Activated CD4-positive, alpha-beta T cell treated with anti-CD3 and anti-CD28 coated beads, Interleukin-2, amount 50 U/mL, for 16 hours (primary cell): ENCODE measurements at regions not wholly inside any gene's neighbourhood (a gene's known extent, or its start where the extent isn't known, plus 50 kb on each side); places are given as distances from the start of the nearest gene placed in this dataset.

Source experiments
- DNase-seq: peaks from one replicate; pipeline ENCODE4 v3.0.0-alpha.2; 2020

DNA sequence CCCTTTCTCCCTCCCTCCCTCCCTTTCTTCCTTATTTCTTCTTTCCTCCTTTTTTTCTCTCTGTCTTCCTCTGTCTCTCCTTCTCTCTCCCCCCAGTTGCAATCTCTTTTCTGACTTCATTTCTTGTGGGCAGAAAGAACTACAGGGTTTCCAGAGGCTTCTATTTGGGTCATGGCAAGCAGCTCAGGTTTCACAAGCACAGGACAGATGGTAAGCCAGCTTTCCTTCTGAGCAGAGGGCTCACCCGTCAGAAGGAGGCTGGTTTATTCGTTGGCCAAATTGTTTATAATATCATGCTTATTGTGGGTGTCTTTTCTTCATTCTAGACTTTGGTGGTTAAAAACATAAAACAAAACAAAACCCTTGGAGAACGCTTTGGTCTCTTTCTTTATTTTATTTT is 58.9 kb upstream of the CLMP start:
- DNase-seq = no peak

DNA sequence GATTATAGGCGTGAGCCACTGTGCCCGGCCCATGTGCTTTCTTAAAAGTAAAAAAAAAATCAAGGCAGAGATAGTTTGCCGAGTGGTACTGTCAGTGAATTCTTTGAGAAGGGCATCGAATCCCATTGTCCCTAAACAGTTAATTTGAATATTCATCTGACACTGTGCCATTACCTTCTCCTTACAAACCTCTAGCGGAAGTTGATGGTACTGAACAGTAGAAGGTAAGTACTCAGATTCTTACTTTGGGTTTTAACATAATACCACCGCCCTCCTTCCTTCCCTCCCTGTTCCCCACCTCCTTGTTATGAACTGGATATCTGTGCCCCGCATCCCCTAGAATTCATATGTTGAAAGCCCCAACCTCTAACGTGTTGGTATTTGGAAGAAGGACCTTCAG is 58.2 kb upstream of the CLMP start:
- DNase-seq = no peak

DNA sequence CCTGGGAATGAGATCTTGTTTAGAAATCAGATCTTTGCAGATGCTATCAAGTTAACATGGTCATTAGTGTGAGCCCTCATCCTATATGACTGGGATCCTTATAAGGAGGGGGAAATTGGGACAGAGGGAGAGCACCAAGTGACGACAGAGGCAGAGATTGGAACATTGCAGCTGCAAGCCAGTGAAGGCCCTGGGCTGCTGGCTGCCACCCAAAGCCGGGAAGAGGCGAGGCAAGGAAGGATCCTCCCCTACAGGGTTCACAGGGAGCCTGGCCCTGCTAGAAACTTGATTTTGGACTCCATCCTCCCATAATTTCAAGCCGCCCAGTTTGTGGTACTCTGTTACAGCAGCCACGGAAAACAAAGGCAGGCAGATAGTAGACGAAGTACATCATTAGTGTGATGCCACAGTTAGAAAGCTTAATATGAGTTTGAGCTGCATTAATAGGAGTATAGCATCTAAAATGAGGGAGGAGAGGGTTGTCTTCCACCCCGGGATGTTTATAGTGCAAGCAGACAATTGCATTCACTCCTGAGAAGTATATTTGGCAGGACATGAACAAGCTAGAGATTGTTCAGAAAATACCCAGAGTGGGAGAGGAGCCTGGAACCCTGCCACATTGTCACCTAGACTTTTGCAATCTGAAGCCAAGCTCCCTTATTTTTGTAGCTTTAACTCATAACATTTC is 56.8 kb upstream of the CLMP start:
- DNase-seq = no peak

DNA sequence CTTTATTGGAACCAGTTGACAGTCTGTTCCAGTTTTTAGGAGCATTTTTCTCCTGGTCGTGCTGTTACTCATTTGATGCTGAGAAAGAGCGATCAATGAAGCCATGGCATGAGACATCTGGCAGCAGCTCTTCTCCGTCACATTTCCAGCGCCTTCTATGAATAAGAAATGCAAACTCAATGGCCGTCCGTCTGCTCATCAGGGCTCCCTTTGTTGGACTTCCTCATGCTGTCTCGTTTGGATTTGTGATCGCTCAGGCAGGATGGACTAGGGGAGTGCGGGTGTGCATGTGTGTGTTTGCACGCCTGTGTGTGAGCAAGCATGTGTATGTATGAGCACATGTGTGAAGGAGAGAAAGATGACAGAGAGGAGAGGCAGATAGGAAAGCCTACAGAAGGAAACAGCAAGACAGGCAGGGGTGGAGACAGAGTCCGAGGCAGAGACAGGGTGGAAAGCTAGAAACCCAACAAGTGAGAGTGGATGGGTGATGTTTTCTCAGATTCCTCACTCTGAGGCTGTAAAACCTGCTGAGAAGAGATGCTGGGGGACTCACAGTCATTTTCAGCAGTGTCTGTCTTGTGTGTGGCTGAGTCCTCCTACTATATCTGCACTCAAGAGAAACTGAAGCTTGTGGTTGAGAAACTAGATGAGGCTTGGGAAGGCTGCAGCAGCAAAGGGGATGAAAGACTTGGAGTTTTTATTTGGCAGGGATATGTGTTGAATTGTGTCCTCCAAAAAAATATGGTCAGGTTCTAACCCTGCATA is 56.0 kb upstream of the CLMP start:
- no peak for DNase-seq

DNA sequence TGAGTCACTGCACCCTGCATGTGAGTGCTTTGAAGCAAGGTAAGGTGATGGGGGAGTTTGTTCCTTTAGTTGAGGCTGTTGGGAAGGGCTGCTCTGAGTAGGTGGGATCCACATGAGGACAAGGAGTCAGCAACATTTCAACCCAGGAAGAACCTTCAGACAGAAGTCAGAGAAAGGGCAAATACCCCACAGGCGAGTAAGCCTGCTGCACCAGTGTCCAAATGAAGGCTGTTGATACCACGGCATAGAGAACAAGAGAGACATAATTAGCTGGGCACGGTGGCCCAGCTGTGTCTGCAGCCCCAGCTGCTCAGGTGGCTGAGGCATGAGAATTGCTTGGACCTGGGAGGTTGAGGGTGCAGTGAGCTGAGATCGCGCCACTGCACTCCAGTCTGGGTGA is 54.3 kb upstream of the CLMP start:
- no peak for DNase-seq

DNA sequence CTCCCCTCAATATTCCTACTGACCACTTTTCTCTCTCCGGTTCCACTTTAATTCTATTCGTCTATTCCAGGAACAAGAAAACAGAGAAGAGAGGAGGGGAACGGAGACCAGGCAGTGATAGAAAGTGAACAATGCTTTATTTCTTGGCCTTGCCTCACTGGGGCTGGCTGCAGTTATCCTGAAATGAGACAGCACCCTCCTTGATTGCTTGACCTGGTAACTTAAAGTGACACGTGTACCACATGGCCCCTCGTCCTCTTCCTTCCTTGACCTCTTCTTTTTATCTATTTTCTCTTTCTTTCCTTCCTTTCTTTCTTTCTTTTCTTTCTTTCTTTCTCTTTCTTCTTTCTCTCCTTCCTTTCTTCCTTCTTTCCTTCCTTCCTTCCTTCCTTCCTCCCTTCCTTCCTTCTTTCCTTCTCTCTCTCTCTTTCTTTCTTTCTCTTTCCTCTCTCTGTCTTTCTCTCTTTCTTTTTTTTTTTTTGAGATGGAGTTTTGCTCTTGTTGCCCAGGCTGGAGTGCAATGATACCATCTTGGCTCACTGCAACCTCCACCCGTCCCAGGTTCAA is 52.8 kb upstream of the CLMP start:
- DNase-seq = no peak

DNA sequence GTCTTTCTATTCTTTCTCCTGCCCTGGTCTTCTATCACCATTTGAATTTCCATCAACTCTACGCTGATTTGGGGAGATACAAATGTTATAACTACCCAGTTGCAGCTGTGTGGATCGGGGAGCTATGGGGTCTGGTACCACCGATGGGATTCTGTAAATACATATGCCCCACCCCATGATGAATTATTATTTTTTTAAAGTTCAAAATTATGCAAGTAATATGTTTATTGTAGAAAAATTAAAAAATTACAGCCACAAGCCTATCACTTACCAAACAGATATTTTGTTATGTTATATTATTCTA is 52.4 kb upstream of the CLMP start:
- no peak for DNase-seq

DNA sequence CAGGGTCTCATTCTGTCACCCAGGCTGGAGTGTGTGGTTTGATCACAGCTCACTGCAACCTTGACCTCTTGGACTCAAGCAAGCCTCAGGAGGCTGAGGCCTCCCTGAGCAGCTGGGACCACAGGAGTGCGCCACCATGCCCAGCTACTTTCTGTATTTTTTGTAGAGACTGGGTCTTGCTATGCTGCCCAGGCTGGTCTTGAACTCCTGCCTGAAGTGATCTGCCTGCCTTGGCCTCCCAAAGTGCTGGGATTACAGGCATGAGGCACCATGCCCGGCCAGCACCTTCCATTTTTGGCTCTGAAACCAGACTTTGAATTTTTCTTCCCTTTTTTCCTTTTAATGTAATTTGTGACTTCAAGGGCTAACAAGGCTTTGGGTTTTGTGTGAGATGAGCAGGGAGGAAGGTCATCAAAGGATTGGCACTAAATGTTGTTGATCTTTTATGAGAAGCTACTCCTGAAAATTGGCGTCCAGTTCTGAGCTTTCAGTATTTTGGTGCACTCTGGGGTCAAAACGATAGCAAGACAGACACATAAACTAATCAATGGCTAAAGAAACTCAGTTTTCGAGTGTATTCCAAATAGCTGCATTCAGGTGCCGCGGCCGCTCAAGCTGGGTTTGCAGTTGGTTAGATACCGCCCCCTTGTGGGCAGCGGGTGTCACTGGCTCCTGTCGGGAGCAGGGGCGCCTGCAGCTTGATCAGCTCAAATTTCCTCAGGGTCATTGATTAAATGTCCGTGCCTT is 51.9 kb upstream of the CLMP start:
- DNase-seq = peak; percentile 84

DNA sequence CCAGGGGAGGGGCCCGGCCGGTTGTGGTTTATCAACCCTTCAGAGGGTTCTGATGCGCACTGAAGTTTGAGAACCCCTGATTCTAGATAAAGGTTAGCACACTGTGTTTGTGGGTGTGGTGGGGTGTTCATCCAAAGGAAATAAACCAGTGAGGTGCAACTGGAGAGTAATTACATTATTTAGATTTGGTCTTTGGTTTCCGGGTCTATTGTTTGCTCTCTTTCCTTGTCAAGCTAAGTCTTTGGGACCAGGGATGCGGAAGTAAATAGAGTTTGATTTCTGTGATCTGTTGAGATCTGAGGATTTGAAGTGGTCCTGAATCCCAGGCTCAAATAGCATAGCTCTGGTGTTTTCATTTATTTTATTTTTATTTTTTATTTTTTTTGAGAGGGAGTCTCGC is 50.5 kb upstream of the CLMP start:
- DNase-seq = no peak
